OCI-LY7 (cell line): ENCODE measurements at regions not wholly inside any gene's neighbourhood (a gene's known extent, or its start where the extent isn't known, plus 50 kb on each side); places are given as distances from the start of the nearest gene placed in this dataset.

Experiments
- BruUV-seq: library from RNA; stranded (reverse); fragments of 400-500 nt; replicated peaks from 2 replicates; lab custom pipeline; 2021; lab: Mats Ljungman, UMichigan
- CTCF ChIA-PET: fragments of 300-600 bp; sonication (Branson Sonifier 250); formaldehyde crosslinking; loops from one replicate; lab custom pipeline; 2022; ENCODE audit warnings: antibody characterized with exemption; ENCODE audit not compliant: unreplicated experiment; lab: Charles Lee
- POLR2A ChIA-PET: fragments of 300-600 bp; sonication (Branson Sonifier 250); formaldehyde crosslinking; loops from one replicate; lab custom pipeline; 2022; ENCODE audit warnings: antibody characterized with exemption; lab: Charles Lee
- DNase-seq: peaks from one replicate; pipeline ENCODE4 v3.0.0-alpha.2; 2015; ENCODE audit warnings: low spot score
- H2AFZ ChIP-seq: fragments of 200-600 bp; sonication (generic), shearing (Covaris generic); 2 replicates; pipeline ENCODE4 v1.6.1; 2014; ENCODE audit warnings: mild to moderate bottlenecking, antibody characterized with exemption, low read length, moderate library complexity
- H3K27ac ChIP-seq: fragments of 200-600 bp; sonication (generic); 2 replicates; pipeline ENCODE4 v1.5.1; 2014; ENCODE audit warnings: mixed run types, low read depth, mild to moderate bottlenecking, moderate library complexity, low read length, inconsistent platforms; ENCODE audit not compliant: poor library complexity, severe bottlenecking
- H3K36me3 ChIP-seq: fragments of 200-600 bp; sonication (generic); 2 replicates; pipeline ENCODE4 v1.6.1; 2014; ENCODE audit warnings: mild to moderate bottlenecking, antibody characterized with exemption, low read length, moderate library complexity, mixed read lengths; ENCODE audit not compliant: insufficient read depth
- H3K4me1 ChIP-seq: fragments of 200-600 bp; sonication (generic); 2 replicates; pipeline ENCODE4 v1.5.1; 2014; ENCODE audit warnings: mild to moderate bottlenecking, low read length; ENCODE audit not compliant: insufficient read depth, poor library complexity, severe bottlenecking
- H3K4me2 ChIP-seq: fragments of 200-600 bp; sonication (generic); 2 replicates; pipeline ENCODE4 v1.6.1; 2014; ENCODE audit warnings: mild to moderate bottlenecking, low read length
- H3K4me3 ChIP-seq: fragments of 200-600 bp; sonication (generic); 2 replicates; pipeline ENCODE4 v1.5.1; 2014; ENCODE audit warnings: mild to moderate bottlenecking, low read depth, low read length; ENCODE audit not compliant: poor library complexity, severe bottlenecking
- H3K79me2 ChIP-seq: fragments of 200-600 bp; sonication (generic); 2 replicates; pipeline ENCODE4 v1.6.1; 2016; ENCODE audit warnings: low read depth, mild to moderate bottlenecking, low read length, moderate library complexity, mixed read lengths; ENCODE audit not compliant: insufficient read depth
- H3K9me2 ChIP-seq: fragments of 200-600 bp; sonication (generic); 2 replicates; pipeline ENCODE4 v1.6.1; 2016; ENCODE audit warnings: mild to moderate bottlenecking, low read length, mixed read lengths; ENCODE audit not compliant: insufficient read depth
- H3K9me3 ChIP-seq: fragments of 200-600 bp; sonication (generic); 2 replicates; pipeline ENCODE4 v1.6.1; 2014; ENCODE audit warnings: mild to moderate bottlenecking, mixed run types, low read length, mixed read lengths
- H4K20me1 ChIP-seq: fragments of 200-600 bp; sonication (generic); 2 replicates; pipeline ENCODE4 v1.6.1; 2014; ENCODE audit warnings: mild to moderate bottlenecking, antibody characterized with exemption, low read length, moderate library complexity, mixed read lengths; ENCODE audit not compliant: insufficient read depth
- EZH2phosphoT487 ChIP-seq: fragments of 200-600 bp; sonication (generic); IDR thresholded peaks from 2 replicates; pipeline ENCODE4 v1.6.1; 2018; ENCODE audit warnings: low read depth, borderline replicate concordance, mild to moderate bottlenecking, mixed run types, antibody characterized with exemption, low read length, moderate library complexity, mixed read lengths
- intact Hi-C: fragments of 100-400 bp; cut with micrococcal nuclease; formaldehyde crosslinking; loops from one replicate; pipeline ENCODE4 v1.10.0; 2022; ENCODE audit not compliant: unreplicated experiment
- TF ChIP-seq, protein P1 (sequence below): fragments of 200-600 bp; sonication (generic); conservative IDR thresholded peaks from 2 replicates; pipeline ENCODE4 v1.5.1; 2014; ENCODE audit warnings: mild to moderate bottlenecking, antibody characterized with exemption, low read length, moderate library complexity, mixed read lengths

DNA sequence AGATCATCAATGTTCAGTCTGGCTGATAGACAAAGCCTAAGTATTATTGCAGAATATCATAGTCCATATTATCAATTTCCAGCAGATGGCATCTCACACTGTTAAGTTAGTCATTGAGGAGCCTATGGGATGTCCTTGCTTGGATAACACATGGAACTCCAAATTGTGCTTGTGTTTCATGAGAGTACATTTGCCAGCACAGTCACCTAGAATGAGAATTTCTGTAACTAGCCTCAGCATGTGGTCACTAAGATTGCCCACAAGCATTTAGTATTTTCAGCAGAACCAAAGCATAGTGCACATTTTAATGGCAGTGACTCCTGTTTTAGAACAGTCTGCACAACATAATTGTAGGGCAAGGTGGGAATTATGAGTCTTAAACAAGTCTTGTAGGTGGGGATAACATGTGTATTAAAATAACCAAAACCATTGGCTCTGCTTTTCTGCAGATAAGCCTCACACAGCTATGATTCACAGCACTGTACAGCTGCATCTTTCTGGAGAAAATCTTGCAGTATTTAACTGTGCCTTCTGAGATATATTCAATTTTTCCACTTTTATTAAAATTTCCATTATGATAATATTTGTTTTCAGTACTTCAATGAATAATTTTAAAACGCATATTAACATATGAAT is 882.8 kb upstream of the SOX9 start:
- CTCF ChIA-PET, result no interaction called here

GRCh38 chr17:71247441-71248015 is 873.3 kb upstream of the SOX9 start:
- Histone ChIP-seq H4K20me1 (no peaks in the 10 kb centered on the region), H3K4me3 (no peak overlapping the region), H3K27ac (no peak overlapping the region), H2AFZ (no peak overlapping the region), H3K79me2 (no peaks in the 10 kb centered on the region), H3K4me2 (no peak overlapping the region), H3K9me2 (no peaks in the 10 kb centered on the region), H3K36me3 (no peaks in the 10 kb centered on the region), H3K4me1 (no peaks in the 10 kb centered on the region), H3K9me3 (no peaks in the 10 kb centered on the region)
- CTCF ChIA-PET, result no interaction called here
- POLR2A ChIA-PET, result no interaction called here
- TF ChIP-seq, protein P1, sequence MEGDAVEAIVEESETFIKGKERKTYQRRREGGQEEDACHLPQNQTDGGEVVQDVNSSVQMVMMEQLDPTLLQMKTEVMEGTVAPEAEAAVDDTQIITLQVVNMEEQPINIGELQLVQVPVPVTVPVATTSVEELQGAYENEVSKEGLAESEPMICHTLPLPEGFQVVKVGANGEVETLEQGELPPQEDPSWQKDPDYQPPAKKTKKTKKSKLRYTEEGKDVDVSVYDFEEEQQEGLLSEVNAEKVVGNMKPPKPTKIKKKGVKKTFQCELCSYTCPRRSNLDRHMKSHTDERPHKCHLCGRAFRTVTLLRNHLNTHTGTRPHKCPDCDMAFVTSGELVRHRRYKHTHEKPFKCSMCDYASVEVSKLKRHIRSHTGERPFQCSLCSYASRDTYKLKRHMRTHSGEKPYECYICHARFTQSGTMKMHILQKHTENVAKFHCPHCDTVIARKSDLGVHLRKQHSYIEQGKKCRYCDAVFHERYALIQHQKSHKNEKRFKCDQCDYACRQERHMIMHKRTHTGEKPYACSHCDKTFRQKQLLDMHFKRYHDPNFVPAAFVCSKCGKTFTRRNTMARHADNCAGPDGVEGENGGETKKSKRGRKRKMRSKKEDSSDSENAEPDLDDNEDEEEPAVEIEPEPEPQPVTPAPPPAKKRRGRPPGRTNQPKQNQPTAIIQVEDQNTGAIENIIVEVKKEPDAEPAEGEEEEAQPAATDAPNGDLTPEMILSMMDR, result no peak
- no peak for TF ChIP-seq EZH2phosphoT487
- DNase-seq, result no peak
- BruUV-seq, result no TSS peak
- intact Hi-C loops, result no loop called here

More for the DNA sequence above, 882.8 kb upstream of the SOX9 start:
- H3K79me2 ChIP-seq, result no peaks in the 10 kb centered on the region
- H3K9me2 ChIP-seq, result no peaks in the 10 kb centered on the region
- peak; percentile 39 for DNase-seq
- no peaks in the 10 kb centered on the region for H3K36me3 ChIP-seq
- H4K20me1 ChIP-seq, result no peaks in the 10 kb centered on the region
- intact Hi-C loops, result no loop called here
- no peak overlapping the region for H2AFZ ChIP-seq
- H3K4me3 ChIP-seq, result no peak overlapping the region
- no peaks in the 10 kb centered on the region for H3K4me1 ChIP-seq
- no TSS peak for BruUV-seq
- no peaks in the 10 kb centered on the region for H3K9me3 ChIP-seq
- no peak overlapping the region for H3K27ac ChIP-seq
- POLR2A ChIA-PET, result no interaction called here
- H3K4me2 ChIP-seq, result no peak overlapping the region
- TF ChIP-seq, protein P1, result peak; percentile 77
- TF ChIP-seq EZH2phosphoT487, result no peak

GRCh38 chr17:71251276-71251675 is 869.5 kb upstream of the SOX9 start:
- Histone ChIP-seq H3K4me3 (no peak overlapping the region), H3K36me3 (no peaks in the 10 kb centered on the region), H4K20me1 (no peaks in the 10 kb centered on the region), H3K79me2 (no peaks in the 10 kb centered on the region), H3K27ac (no peak overlapping the region), H3K4me1 (no peaks in the 10 kb centered on the region), H2AFZ (no peak overlapping the region), H3K9me3 (no peaks in the 10 kb centered on the region), H3K4me2 (no peak overlapping the region), H3K9me2 (no peaks in the 10 kb centered on the region)
- ChIA-PET CTCF (no interaction called here), POLR2A (no interaction called here)
- intact Hi-C loops, result no loop called here
- TF ChIP-seq EZH2phosphoT487, result no peak
- TF ChIP-seq, protein P1, result no peak
- no peak for DNase-seq
- BruUV-seq, result no TSS peak
